AG04450 (cell line): ENCODE measurements at regions not wholly inside any gene's neighbourhood (a gene's known extent, or its start where the extent isn't known, plus 50 kb on each side); places are given as distances from the start of the nearest gene placed in this dataset.

Experiments used
- CTCF ChIA-PET: fragments of 300-600, 350-600 bp; formaldehyde crosslinking; extraction: SDS; loops from one replicate; lab custom pipeline; 2022; ENCODE audit warnings: antibody characterized with exemption, inconsistent platforms; lab: Charles Lee
- POLR2A ChIA-PET: fragments of 350-600 bp; formaldehyde crosslinking; extraction: SDS; loops from one replicate; lab custom pipeline; 2021; ENCODE audit warnings: antibody characterized with exemption, inconsistent platforms; lab: Yijun Ruan, JAX
- DNase-seq: peaks from one replicate; pipeline ENCODE4 v3.0.0-alpha.2; 2011; ENCODE audit warnings: low read depth, low spot score
- H3K27ac ChIP-seq: one replicate; pipeline ENCODE4 v1.5.1; 2012; ENCODE audit warnings: low read depth, low read length, control low read depth
- H3K27me3 ChIP-seq: one replicate; pipeline ENCODE4 v1.6.0; 2012; ENCODE audit warnings: low read length; ENCODE audit not compliant: control insufficient read depth, insufficient read depth
- H3K4me3 ChIP-seq: 2 replicates; pipeline ENCODE4 v1.5.1; 2011; ENCODE audit warnings: mild to moderate bottlenecking, low read depth, low read length, control low read depth
- H3K9me3 ChIP-seq: 2 replicates; pipeline ENCODE4 v1.5.1; 2012; ENCODE audit warnings: low read length; ENCODE audit not compliant: control insufficient read depth, insufficient read depth
- CTCF ChIP-seq: IDR thresholded peaks from 2 replicates; pipeline ENCODE4 v1.5.1; 2011; ENCODE audit warnings: low read depth, low read length, control low read depth, inconsistent platforms

GRCh38 chr20:37579106-37579505, 51.4 kb upstream of the BLCAP start:
- no peak overlapping the region for H3K4me3 ChIP-seq
- POLR2A ChIA-PET, result no interaction called here
- H3K27ac ChIP-seq, result no peak overlapping the region
- no peaks in the 10 kb centered on the region for H3K9me3 ChIP-seq
- no peak for TF ChIP-seq CTCF
- no peak for DNase-seq
- H3K27me3 ChIP-seq, result peaks cover 27% of the 10 kb centered on the region
- CTCF ChIA-PET, result no interaction called here

GRCh38 chr20:37577981-37578380, 50.3 kb upstream of the BLCAP start:
- DNase-seq, result no peak
- H3K4me3 ChIP-seq, result no peak overlapping the region

More at GRCh38 chr20:37577981-37578380, 50.3 kb upstream of the BLCAP start:
- peaks cover 27% of the 10 kb centered on the region for H3K27me3 ChIP-seq
- CTCF ChIA-PET, result no interaction called here
- H3K27ac ChIP-seq, result no peak overlapping the region
- no peak for TF ChIP-seq CTCF
- POLR2A ChIA-PET, result no interaction called here
- no peaks in the 10 kb centered on the region for H3K9me3 ChIP-seq
